ENCODE measurements at regions not wholly inside any gene's neighbourhood (a gene's known extent, or its start where the extent isn't known, plus 50 kb on each side); places are given as distances from the start of the nearest gene placed in this dataset.

DNA sequence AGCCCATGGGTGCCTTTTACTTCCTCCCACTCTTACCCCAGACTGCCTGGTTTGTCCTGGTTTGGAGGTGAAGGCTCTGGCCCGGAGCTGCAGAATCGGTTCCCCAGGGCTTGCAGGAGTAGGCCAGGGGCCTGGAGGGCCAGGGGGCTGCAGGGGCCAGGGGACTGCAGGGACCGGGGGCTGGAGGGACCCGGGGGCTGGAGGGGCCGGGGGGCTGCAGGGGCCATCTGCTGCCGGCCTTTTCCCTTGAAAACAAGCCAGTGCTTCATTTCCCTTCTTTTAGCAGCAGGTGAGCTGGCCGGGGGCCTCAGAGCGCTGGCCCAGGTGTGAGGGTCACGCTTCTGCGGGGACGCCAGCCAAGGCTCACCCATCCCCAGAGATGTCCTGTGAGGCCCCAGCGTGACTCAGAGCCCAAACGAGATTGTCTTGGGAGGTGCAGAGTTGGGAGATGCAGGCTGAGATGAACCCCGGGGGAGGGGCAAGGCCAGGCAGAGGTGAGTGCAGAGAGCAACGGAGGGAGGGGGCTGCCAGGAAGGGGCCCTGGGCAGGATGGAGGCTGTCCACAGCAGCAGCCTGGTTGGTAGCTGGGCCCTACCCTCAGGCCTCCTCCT lies 154.9 kb downstream of the KIF26A start:
- TF ChIP-seq TAF1 (IDR thresholded peaks at IDR 0.05; ENCODE audit: borderline replicate concordance, insufficient read depth, low read length) (no peak), SIN3A (IDR thresholded peaks at IDR 0.05; ENCODE audit: borderline replicate concordance, insufficient read depth, low read length) (no peak), FOXP2 (optimal IDR thresholded peaks at IDR 0.05; ENCODE audit: borderline replicate concordance, extremely low read depth, extremely low read length, insufficient read depth) (no peak), POLR2AphosphoS5 (IDR thresholded peaks at IDR 0.05; ENCODE audit: low read depth, low read length) (no peak)
- TF ChIP-seq, protein P1, sequence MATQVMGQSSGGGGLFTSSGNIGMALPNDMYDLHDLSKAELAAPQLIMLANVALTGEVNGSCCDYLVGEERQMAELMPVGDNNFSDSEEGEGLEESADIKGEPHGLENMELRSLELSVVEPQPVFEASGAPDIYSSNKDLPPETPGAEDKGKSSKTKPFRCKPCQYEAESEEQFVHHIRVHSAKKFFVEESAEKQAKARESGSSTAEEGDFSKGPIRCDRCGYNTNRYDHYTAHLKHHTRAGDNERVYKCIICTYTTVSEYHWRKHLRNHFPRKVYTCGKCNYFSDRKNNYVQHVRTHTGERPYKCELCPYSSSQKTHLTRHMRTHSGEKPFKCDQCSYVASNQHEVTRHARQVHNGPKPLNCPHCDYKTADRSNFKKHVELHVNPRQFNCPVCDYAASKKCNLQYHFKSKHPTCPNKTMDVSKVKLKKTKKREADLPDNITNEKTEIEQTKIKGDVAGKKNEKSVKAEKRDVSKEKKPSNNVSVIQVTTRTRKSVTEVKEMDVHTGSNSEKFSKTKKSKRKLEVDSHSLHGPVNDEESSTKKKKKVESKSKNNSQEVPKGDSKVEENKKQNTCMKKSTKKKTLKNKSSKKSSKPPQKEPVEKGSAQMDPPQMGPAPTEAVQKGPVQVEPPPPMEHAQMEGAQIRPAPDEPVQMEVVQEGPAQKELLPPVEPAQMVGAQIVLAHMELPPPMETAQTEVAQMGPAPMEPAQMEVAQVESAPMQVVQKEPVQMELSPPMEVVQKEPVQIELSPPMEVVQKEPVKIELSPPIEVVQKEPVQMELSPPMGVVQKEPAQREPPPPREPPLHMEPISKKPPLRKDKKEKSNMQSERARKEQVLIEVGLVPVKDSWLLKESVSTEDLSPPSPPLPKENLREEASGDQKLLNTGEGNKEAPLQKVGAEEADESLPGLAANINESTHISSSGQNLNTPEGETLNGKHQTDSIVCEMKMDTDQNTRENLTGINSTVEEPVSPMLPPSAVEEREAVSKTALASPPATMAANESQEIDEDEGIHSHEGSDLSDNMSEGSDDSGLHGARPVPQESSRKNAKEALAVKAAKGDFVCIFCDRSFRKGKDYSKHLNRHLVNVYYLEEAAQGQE (IDR thresholded peaks at IDR 0.05; ENCODE audit: insufficient read depth in 1 of 2, low read depth in 2 of 2, low read length in 2 of 2): no peak

DNA sequence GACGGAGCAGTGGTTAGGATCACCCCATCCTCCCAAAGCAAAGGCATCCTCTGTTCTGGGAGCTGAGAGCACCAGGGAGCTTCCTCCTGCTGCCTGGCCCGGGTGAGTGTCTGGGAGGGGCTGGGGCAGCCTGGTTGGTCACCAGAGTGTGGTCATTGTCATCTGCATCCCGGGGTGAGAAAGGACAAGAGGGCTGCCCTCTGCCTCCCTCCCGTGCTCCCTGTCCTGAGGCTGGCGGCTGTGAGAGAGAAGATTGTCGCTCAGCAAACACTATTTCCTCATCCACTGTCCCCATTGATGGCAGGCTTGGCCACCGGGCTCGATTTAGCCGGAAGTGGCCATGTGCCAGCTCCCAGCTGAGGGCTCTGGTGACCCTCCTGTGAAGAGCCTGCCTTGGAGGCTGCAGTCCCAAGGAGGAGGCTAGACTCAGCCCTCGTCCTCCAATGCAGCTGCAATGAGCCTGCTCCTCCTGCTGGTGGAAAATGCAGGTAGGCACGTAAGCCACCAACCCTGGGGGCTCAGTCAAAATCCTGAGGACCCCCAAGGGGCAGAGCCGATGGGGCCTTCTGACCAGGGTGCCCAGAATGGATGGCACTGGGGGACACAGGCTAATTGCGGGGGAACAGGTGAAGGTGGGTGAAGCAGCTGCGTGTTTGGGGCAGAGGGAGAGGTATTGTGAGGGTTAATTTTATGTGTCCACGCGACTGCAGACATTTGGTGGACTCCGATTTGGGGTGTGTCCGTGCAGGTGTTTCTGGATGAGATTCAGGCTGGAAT lies 155.7 kb downstream of the KIF26A start:
- no peak for TF ChIP-seq TAF1 (IDR thresholded peaks at IDR 0.05; ENCODE audit: borderline replicate concordance, insufficient read depth, low read length)
- no peak for TF ChIP-seq SIN3A (IDR thresholded peaks at IDR 0.05; ENCODE audit: borderline replicate concordance, insufficient read depth, low read length)
- no peak for TF ChIP-seq FOXP2 (optimal IDR thresholded peaks at IDR 0.05; ENCODE audit: borderline replicate concordance, extremely low read depth, extremely low read length, insufficient read depth)
- no peak for TF ChIP-seq POLR2AphosphoS5 (IDR thresholded peaks at IDR 0.05; ENCODE audit: low read depth, low read length)
- TF ChIP-seq, protein P1 (IDR thresholded peaks at IDR 0.05; ENCODE audit: insufficient read depth in 1 of 2, low read depth in 2 of 2, low read length in 2 of 2): no peak

DNA sequence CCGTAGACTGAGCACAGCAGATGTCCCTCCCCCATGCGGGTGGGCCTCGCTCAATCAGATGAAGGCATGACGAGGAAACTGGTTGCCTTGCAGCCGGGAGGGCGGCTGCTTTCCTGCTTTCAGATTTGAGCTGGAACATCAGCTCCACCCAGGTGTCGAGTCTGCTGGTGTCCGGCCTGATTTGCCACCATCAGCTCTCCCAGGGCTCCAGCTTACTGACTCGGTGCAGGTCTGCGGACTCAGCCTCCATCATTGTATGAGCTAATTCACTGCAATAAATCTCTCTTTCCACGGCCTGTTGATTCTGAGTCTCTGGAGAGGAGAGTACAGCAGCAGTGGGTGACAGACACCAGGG lies 156.2 kb downstream of the KIF26A start:
- TF ChIP-seq SIN3A (IDR thresholded peaks at IDR 0.05; ENCODE audit: borderline replicate concordance, insufficient read depth, low read length) (no peak), POLR2AphosphoS5 (IDR thresholded peaks at IDR 0.05; ENCODE audit: low read depth, low read length) (no peak), FOXP2 (optimal IDR thresholded peaks at IDR 0.05; ENCODE audit: borderline replicate concordance, extremely low read depth, extremely low read length, insufficient read depth) (no peak), TAF1 (IDR thresholded peaks at IDR 0.05; ENCODE audit: borderline replicate concordance, insufficient read depth, low read length) (no peak)
- TF ChIP-seq, protein P1 (IDR thresholded peaks at IDR 0.05; ENCODE audit: insufficient read depth in 1 of 2, low read depth in 2 of 2, low read length in 2 of 2): no peak

DNA sequence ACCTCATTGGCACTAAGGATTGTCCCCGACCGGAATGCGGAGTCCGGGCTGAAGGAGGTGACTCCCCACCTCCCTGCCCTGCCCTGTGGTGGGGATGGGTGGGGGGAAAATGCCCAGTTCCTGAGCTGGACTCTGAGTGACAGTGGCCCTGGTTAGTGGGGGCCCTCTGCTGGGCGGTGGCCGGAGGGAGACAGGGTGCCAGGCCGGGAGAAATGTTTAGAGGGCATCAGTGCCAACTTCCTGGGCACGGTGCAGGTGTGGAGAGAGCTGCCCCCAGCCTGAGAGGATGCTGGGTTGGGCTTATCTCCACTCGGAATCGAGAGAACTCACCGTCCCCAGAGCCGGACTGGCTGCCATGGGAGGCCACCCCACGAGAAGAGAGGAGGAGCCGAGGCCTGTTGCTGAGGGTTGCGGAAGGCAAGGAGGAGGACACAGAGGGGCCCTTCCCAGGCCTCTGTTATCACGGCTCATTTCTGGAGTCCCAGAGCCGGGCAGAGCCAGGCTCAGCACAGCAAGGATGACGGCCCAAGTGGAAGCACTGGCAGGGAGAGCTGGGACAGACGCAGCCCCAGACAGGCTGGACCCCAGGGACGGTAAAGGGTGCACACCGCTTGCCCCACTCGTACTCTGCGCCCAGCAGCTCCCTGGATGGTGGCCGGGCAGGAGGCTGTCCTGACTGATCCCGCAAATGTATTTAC lies 156.7 kb downstream of the KIF26A start:
- TF ChIP-seq, protein P1 (IDR thresholded peaks at IDR 0.05; ENCODE audit: insufficient read depth in 1 of 2, low read depth in 2 of 2, low read length in 2 of 2): no peak
